ENCODE measurements at regions not wholly inside any gene's neighbourhood (a gene's known extent, or its start where the extent isn't known, plus 50 kb on each side); places are given as distances from the start of the nearest gene placed in this dataset.

DNA sequence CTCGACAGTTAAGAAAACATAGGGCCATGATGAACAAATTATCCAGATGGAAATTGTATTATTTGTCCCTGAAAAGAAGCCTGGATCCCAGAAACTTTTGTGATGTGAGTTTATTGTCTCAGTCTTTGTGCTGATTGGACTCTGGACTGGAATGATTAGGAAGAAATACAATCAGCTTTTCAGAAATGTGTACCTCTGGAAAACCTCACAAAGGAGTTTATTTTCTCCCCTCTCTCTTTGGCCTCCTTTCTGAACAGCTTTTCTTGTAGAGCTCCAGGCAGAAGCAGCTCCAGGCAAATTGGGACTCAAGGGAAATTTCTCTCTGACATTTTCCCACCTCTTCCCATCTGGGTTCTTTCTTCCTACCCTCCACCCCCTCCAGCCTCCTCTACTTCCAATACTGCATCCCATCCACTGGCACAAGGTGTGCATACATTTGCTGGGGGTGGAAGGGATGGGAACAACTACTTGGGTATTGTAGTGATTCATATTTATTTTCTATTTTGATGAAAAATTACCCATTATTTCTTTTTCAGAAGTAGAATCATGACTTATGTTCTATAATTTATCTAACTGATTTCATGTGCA, 119.7 kb downstream of the CD47 start:
- no peak for DNase-seq (ENCODE audit: low read depth)

DNA sequence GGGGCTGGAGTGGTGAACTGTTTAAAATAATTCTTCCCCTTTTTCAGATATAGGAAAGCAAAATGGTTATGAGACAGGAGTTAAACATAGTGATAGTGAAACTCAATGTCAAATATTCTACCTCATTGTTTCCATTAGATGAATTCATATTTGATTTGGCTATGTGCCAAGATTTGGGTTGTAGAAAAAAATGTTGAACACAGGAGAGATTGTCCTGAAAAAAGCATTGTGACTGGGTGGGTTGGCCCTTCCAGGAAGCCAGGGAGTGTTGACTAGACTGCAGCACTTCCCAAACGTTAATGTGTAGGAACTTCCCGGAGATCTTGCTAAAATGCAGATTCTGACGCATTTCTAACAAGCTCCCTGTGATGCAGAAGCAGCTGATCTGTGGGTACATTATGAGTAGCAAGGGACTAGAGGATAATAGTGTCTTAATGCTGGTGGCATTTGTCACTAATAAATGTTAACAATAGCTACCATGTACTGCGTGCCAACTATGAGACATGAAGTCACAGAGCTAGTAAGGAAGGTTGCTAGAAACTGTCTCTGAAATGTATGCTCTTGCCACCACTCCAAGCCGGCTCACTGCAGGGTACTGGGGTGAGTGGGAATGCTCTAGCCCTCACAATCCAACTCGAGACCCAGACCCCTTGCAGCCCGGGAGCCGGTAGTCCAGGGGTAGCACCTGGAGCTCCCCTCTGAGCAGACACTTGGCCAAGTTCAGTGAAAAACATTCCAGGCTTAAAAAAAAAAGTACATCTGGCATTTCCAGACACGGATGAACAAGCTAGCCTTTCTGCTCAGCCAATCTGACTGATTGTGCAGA, 120.6 kb downstream of the CD47 start:
- peak; percentile 70 for DNase-seq (ENCODE audit: low read depth)

DNA sequence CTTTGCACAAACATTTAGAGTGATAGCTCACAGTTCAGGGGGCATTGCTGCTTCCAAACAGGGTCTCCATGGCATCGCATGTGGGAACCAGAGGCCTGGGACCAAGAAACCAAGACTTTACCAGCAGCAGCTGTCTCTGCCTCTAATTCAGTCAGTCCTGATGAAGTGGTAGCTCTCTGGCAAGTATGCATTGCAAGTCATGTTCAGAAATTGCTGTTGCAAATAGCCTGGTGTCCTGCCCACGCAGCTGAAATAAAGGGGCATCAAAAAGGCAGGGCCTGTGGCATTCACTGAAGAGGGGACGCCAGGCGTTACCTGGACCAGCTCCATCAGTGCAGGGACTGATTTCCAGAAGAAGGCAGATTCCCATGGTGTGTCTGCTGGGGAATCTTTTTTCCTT, 121.3 kb downstream of the CD47 start:
- no peak for DNase-seq (ENCODE audit: low read depth)

DNA sequence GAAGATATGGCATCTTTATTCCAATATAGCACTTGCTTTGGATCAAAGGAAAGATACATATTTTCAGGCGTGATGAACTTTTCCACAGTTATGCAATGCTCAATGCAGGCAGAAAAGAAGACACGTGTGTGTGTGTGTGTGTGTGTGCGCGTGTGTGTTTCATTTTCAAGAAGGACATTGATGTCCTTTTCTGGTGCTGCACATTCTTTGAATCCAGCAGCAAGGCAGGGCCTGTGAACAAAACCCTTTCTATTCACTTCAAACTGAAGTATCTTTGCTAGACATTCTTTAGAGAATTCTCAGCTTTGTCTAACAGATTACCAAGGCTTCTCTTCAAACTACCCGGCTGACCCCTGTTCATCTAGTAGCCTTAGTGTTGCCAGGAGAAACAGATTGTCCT, 124.6 kb downstream of the CD47 start:
- DNase-seq (ENCODE audit: low read depth) = no peak

DNA sequence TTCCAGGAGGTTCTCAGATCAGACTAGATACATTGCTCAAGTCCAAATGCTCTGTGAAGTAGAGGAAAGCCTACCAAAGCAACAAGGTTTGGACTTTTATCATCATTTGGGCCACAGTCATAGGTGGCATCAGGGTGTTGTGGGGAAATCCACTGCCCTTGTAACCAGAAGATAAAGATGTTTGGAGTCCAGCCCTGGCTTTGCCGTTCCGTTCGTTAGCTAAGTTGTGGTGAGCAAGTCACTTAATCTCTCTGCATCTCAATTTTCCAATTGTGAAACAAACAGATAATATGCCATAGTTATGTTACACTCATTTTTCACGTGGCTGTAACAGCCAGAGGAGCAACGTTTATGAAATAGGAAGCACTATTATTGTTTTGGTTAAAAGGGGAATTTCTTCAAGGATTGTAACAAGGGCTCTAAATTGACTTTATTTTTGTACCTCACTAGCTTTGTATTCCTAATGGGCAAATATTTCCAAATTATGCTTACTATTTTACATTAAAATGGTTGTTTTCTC, 125.6 kb downstream of the CD47 start:
- no peak for DNase-seq (ENCODE audit: low read depth)

DNA sequence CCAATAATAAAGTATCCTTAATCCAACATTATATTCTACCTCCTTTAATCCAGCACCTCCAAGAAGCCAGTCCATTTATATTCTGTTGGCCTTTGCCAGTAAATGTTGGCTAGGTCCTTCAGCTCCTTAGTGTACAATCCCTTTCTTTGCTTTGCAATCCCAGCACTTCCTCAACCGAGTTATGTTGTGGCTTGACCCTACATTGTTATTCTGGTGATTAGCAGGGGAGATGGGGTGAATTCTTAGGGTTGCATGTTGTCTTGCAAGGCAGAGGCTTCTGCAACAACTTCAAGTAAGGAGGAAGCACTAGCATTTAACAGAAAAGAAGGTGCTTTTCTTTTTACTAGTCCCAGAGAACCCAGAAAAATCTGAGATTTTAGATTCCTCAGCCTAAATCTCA, 127.2 kb downstream of the CD47 start:
- peak; percentile 85 for DNase-seq (ENCODE audit: low read depth)

DNA sequence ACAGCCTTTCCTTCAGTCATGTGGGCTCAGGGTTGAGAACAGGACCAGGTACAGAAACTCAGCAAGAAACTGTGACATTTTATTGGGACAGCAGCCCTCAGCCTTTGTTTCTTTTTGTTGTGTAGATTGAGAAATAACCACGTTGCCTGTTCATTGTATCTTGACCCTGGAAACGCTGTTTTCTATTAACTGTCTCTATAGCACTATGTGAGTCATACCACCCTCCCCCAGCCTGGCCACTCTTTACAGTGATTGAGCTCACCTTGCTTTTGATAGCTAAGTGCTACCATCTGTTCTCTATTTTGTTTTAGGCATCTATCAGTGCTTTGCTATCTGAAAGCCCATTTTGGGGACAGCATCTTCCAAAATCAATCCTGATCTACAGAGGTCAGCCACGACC, 127.9 kb downstream of the CD47 start:
- DNase-seq (ENCODE audit: low read depth) = peak; percentile 93

DNA sequence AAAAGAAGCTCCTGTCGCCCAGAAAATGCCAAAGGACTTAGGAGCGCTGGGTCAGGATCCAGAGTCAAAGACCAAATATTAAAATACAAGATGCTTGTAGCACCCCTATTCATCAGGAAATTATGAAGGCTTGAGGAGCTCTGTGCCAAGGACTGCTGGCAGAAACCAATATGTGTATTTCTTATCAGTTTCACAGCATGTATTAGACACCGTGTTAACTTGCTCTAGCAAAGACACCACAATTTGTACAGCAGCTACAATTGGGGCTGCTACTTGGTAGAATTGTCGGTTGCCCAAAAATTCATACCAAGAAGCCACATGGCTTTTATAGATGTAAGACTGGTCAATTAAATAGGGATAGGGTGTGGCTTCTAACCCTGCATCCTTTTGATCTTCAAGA, 128.8 kb downstream of the CD47 start:
- no peak for DNase-seq (ENCODE audit: low read depth)

DNA sequence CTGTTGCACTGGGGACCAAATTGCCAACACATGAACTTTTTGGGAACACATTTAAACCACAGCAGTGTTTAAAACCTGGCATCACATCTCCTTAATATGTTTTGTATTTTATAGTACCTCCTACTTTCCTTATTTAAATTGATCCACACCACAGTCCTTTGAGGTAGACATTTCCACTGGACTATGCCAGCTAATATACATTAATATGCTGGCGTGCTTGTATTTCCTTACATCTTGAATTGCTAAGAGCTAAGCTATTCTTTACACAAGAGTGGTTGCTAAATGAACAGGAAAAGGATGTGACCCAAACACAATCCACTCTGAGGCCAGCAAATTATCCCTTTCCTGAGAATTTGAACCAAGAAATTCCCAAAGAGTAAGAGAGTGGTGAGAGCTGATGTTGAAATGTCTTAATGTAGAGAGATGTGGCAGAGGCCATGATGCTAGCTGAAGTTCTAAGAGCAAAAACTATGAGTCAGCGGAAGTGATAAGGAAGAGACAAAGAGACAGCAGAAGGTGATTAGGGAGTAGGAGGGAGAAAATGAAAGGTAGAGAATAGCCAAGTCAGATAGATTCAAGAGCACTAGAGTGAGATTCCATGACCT, 131.2 kb downstream of the CD47 start:
- peak; percentile 44 for DNase-seq (ENCODE audit: low read depth)

DNA sequence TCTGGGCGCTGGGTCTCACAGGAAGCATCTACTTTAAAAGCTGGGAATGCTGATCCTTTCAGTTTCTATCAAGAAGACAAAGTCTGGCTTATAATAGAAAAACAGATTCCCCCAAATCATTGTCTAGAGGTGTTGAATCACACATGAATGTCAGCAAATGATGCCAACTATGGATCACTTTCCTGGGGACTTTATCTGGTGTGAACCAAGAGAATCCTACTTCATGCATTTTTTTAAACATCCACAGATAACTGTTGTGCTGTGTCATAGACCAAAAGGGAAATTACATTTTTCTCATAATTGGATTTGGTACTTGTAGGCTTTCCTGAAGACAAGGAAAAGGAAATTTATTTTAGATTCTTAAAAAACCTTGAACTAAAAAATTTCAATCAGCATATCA, 132.7 kb downstream of the CD47 start:
- DNase-seq (ENCODE audit: low read depth) = no peak

DNA sequence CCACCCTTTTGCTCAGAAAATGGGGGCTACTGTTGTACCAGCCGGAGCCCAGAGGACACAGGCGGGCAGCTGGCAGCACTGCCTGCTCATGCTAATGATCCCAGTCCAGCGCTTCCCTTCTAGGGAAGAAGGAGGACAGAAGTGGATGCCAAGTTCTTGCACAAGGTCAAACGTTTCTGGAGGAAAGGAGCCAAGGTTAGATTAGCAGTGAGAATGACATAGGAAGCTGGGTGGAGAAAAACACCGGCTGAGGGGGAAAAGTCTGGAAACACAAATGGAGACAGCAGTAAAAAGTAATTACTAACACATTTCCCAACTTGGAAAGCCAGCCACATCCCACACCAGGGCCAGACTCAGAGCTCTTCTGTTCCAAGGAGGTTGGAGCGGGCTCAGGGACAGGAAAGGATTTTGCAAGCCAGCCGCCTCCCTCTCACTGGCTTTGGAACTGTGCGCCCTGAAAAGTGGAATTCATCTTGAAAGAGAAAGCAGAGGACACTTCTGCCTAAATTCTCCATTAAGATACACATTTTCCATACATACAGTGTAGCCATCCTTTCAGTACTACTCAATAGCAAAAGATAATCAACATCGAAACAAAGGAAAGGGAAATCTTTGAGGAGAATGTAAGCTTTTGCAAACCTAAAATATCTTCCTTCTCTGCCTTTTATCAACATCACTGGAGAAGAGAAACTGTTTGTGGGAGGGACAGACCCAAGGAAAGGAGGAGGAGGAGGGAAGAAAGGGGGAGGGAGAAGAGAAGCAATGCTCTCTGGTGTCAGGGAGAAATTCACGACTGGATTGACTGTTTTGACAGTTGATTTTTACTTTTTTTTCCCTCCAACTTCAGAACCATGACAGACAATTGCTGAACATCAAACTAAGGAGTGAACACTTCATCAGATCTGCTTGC, 133.6 kb downstream of the CD47 start:
- peak; percentile 33 for DNase-seq (ENCODE audit: low read depth)

DNA sequence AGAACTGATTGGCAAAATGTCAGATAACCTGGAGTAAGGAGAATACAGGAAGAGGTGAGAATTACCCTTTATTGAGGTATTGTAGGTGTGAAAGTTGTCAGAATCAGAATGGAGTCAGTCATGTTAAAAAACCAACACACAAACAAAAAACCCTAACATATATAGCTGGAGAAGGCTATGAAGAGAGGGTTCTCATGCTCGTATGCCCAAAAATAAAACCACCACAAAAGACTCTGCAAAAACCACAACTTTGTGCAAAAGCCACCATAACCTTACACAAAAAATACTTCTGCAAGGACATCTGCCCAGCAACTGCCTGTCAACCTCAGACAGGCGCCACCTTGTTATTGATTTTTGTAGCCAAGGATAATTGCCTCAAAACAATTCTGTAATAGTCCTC, 136.0 kb downstream of the CD47 start:
- no peak for DNase-seq (ENCODE audit: low read depth)

DNA sequence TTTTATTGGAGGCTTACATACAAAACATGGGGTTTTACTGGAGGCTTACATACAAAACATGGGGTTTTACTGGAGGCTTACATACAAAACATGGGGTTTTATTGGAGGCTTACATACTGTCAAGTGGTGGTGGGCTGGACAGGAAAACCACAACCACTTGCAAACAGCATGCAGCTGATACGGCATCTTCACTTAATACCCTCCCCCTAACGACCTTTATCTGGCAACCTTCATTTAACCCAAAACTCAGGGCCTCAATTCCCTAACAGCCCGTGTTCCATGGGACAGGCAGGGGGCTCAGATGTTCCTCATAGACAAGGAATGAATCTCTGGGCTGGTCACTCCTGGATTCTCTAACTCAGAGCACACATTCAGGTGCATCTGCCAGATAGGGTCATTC, 137.1 kb downstream of the CD47 start:
- DNase-seq (ENCODE audit: low read depth) = no peak

DNA sequence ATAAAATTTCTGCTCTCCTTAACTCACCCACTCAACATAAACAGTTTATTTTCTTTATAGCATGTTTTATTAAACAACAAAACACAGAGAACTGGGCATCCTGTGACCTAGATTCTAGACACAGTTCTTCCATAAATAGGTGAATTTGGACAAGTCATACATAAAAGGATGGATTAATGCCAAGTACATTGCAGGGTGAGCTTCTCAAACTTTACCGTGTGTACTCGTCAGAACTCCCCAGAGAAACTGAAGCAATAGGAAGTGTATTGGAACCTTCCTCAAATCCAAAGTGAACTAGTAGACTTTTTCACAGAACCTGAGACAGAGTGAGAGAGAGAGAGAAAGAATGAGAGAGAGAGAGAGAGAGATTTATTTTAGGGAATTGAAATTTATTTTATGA, 139.7 kb downstream of the CD47 start:
- no peak for DNase-seq (ENCODE audit: low read depth)

DNA sequence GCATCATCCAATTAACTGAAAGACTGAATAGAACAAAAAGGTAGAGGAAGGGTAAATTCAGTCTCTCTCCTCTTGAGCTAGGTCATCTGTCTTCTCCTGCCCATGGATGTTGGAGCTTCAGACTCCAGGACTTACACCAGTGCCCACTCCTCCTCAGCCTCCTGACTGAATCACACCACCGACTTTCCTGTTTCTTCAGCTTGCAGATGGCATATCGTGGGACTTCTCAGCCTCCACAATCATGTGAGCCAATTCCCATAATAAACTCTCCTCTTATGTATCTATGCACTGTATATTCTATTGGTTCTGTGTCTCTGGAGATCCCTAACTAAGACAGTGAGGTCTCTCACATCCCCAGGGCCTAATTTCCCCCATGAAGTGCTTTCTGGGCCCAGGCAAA, 140.4 kb downstream of the CD47 start:
- DNase-seq (ENCODE audit: low read depth) = no peak

DNA sequence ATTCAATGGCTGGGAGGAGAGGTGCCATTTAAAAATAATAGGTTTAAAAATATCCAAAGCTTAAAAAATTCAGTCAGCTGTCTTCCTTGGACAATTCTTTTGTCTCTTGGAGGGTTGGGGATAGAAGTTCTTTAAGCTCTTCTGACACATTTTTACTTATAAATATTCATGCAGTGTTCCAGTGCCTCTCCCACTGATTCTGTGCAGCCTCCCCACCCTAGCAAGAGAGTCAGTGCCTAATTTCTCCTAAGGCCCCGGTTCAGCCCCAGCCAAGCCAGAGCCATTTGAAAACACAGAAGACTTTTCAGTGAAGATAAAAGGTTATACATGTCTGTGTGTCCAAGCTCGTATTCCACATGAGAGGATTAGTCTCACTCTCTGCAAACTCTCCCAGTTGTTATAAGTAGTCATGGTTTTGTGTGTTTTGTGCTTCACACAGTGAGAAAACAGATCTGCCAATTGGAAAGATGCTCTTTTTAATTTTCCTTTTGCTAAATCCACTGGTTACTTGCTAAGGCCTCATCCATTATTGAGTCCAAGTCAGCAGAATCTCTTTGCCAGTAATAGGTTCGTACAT, 141.3 kb downstream of the CD47 start:
- DNase-seq (ENCODE audit: low read depth) = no peak

DNA sequence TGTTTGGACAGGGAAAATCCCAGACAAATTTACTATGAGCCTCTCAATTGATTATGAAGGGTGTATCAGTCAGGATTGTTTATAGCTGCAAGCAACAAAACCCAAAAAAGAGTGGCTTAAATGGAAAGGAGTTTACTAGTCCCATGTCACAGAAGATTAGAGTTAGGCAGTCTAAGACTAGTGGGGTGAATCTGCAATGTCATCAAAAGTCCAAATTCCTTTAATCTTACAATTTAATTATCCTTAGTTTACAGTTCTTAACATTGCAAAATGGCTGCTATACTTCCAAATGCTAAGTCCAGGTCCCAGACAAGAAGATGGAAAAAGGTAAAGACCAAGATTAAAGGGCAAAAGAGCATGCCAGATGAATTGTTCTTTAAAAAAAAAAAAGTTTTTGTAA, 143.6 kb downstream of the CD47 start:
- no peak for DNase-seq (ENCODE audit: low read depth)

DNA sequence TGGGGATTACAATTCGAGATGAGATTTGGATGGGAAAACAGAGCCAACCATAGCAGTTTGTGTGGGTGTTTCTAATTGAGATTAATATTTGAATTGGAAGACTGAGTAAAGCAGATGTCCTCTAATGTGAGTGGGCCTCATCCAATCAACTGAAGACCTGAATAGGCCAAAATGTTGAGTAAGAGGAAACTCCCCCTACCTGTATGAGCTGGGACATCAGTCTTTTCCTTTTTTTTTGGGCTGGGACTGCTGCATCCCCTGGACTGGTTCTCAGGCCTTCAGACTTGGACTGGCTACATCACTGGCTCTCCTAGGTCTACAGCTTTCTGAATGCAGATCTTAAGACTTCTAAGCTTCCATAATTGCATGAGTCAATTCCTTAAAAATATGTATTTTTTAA, 144.1 kb downstream of the CD47 start:
- no peak for DNase-seq (ENCODE audit: low read depth)

DNA sequence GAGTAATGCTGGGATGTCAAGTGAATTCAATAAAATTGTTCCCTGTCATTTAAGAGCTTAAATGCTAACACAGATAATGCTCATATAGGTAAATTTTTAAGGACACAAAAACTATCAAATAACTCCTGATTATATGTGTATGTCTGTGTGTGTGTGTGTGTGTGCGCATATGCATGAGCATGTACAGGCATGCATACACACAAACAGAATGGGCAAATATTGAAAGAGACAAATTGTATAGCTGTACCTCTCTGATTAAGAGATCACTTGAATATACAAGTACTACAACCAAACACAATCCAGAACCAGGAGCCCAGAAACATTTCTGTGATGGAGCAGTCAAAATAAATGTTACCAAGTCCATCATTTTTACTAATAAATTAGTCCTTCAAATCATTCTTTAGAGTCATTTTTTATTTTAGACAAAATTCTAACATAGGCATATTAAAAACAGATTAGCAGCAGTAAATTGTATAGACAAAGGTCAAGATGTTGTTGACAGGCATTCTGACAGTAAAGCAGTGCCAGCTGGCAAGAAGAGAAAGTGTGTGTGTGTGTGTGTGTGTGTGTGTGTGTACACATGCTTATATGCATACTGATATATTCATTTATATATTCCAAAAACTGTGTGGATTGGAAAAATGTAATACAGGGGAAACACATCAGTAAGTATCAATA, 145.3 kb downstream of the CD47 start:
- DNase-seq (ENCODE audit: low read depth) = no peak

DNA sequence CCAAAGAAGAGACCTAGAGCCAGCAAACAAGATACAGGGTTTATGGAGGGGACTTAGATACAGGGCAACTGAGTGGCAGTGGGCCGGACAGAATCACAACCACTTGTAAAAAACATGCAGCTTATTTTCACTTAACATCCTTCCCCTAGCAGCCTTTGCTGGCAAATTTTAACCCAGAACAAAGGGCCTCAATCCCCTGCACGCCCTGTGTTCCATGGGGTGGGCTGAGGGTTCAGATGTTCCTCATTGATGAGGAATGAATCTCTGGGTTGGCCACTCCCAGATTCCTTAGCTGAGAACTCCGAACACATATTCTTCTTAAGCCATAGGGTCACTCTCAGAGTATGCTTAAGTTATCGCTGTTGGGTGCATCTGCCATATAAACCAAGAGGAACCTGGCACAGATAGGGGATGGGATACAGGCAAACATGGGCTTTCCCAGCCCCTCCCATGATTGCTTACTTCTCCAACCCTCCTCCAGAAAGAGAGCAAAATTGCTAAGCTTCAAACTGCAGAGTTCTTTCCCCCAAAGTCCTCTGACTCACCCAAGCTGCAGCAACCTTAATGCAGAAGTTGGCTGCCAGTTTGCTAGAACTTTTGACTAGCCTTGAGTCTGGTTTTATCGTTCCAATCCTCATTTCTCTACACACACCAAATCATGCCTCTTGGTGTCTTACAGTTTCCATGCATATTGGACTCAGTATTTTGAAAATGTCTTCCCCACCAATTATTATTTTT, 146.9 kb downstream of the CD47 start:
- DNase-seq (ENCODE audit: low read depth) = no peak
